RWPE1 (cell line): ENCODE measurements at regions not wholly inside any gene's neighbourhood (a gene's known extent, or its start where the extent isn't known, plus 50 kb on each side); places are given as distances from the start of the nearest gene placed in this dataset.

ENCODE experiments used
- CTCF ChIA-PET: fragments of 350-600 bp; sonication (Branson Sonifier 250); formaldehyde crosslinking; extraction: SDS; loops from one replicate; lab custom pipeline; 2021; lab: Yijun Ruan, JAX
- POLR2A ChIA-PET: fragments of 400-600 bp; formaldehyde crosslinking; extraction: SDS; loops from one replicate; lab custom pipeline; 2020; ENCODE audit warnings: antibody characterized with exemption; ENCODE audit not compliant: low non-redundant PET; lab: Yijun Ruan, JAX
- DNase-seq: peaks from one replicate; pipeline ENCODE4 v3.0.0; 2012; ENCODE audit warnings: low spot score
- H3K27ac ChIP-seq: fragments of 450-650 bp; 2 replicates; pipeline ENCODE4 v1.5.1; 2017
- TF ChIP-seq, protein P1 (sequence below): fragments of 450-650 bp; conservative IDR thresholded peaks from 2 replicates; pipeline ENCODE4 v1.5.1; 2017; ENCODE audit warnings: low read depth, mild to moderate bottlenecking

GRCh38 chr6:44005507-44005903, 121.7 kb downstream of the MRPL14 start:
- no peak overlapping the region for H3K27ac ChIP-seq
- POLR2A ChIA-PET = no interaction called here
- TF ChIP-seq, protein P1, sequence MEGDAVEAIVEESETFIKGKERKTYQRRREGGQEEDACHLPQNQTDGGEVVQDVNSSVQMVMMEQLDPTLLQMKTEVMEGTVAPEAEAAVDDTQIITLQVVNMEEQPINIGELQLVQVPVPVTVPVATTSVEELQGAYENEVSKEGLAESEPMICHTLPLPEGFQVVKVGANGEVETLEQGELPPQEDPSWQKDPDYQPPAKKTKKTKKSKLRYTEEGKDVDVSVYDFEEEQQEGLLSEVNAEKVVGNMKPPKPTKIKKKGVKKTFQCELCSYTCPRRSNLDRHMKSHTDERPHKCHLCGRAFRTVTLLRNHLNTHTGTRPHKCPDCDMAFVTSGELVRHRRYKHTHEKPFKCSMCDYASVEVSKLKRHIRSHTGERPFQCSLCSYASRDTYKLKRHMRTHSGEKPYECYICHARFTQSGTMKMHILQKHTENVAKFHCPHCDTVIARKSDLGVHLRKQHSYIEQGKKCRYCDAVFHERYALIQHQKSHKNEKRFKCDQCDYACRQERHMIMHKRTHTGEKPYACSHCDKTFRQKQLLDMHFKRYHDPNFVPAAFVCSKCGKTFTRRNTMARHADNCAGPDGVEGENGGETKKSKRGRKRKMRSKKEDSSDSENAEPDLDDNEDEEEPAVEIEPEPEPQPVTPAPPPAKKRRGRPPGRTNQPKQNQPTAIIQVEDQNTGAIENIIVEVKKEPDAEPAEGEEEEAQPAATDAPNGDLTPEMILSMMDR = no peak
- no peak for DNase-seq
- CTCF ChIA-PET = interaction anchor here (0.6 to 0.7 kb wide), 2 partner anchors 33 to 136 kb away, joined by 3 read pairs; no protein-coding TSS in a partner anchor

DNA sequence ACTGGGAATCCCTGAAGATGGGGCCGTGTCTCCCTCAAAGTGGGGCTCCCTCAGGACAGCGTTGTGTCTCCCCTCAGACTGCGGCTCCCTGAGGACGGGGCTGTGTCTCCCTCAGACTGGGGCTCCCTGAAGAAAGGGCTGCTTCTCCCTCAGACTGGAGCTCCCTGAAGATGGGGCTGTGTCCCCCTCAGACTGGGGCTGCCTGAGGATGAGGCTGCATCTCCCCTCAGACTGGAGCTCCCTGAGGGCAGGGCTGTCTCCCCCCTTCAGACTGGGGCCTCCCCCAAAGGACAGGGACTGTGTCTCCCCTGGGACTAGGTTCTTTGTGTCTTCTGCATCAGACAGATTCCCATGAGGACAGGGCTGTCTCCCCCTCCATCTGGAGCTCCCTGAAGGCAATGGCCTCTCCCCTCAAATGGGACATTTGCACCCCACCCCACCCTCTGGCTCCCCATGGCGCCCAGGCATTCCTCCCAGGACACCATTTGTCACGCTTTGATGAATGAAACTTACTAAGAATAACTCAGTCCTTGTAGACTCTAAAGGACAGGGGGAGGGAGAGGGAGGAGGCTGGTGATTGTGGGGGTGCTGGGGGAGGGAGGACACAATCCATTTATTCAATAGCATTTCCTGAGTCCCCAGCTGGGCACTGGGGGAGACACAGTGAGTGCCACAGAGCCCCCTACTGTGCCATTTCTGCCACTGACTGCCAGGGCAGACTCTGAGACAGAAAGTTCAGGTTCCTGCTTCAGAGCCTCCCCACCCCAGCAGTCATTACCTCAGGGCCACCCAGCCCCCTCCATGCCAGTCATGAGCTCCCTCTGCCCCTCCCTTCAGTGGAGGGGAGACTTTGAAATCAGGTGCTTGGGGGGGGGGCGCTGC, 122.4 kb downstream of the MRPL14 start:
- no peak overlapping the region for H3K27ac ChIP-seq
- TF ChIP-seq, protein P1 = no peak
- ChIA-PET CTCF (interaction anchor here (0.6 to 0.7 kb wide), 4 partner anchors 32 to 199 kb away, joined by 3 read pairs; no protein-coding TSS in a partner anchor), POLR2A (no interaction called here)
- no peak for DNase-seq

DNA sequence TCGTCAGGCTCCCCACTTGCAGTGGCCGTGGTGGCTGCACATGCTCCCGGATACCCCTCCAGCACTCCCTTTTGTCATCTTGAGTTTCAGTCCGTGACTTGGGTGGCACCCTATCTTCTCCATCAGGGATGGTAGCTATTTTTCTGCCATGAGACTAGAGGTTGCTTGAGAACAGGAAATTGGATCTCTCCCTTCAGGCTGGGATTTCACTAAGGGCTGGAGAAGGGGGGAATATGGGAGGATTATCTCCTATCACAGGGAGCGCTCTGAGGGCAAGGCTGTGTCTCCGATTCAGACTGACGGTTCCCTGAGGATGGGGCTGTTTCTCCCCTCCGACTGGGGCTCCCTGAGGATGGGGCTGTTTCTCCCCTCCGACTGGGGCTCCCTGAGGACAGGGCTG, 123.1 kb downstream of the MRPL14 start:
- TF ChIP-seq, protein P1 = no peak
- H3K27ac ChIP-seq = no peak overlapping the region
- POLR2A ChIA-PET = no interaction called here
- no peak for DNase-seq
- CTCF ChIA-PET = interaction anchor here (0.6 to 0.7 kb wide), 2 partner anchors 173 to 198 kb away, joined by 3 read pairs; no protein-coding TSS in a partner anchor

- no peak overlapping the region for H3K27ac ChIP-seq
- no peak for DNase-seq
- ChIA-PET CTCF (interaction anchor here (0.7 kb wide), 1 partner anchor 1956 kb away, joined by 4 read pairs; no protein-coding TSS in a partner anchor), POLR2A (interaction anchor here (0.6 kb wide), 1 partner anchor 31 kb away, joined by 3 read pairs; no protein-coding TSS in a partner anchor)
- TF ChIP-seq, protein P1 = no peak
Measured at GRCh38 chr6:44003345-44004061, 123.7 kb downstream of the MRPL14 start.

DNA sequence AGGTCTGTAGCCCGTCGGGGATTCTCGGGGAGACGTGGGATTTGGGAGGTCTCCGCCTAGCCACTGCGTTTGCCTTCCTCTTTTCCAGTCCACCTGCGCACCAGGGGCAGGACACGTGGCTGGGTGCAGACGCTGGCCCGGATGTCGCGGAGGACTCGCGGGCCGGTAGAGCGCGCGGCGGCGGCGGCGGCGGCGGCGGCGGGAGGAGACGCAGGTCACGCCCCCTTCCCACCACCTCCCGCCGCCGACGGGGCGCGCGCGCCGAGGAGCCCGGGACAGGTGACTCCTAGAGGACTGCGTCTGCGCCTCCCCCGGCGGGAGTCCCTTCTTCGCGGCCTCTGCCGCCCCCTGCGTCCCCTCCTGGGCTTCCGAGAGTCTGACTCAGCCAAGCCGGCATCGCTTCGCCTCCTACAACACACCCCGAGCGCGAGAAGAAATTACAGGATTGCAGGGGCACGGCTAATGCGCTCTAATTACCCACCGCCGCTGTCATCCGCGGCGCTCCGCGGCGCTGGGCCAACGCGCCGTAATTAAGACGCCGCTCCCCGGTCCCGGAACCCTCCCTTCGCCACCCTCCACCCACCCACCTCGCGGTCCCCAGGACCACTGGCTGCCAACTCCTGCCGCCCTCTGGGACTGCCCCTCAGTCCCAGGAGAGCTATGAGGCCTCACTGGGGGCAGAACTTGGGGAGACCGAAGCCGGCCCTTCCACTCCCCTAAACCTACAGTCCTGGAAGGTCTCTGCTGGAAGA, 124.5 kb downstream of the MRPL14 start:
- CTCF ChIA-PET = interaction anchor here (0.7 to 1.2 kb wide), 2 partner anchors 71 to 1956 kb away, joined by 4 to 7 read pairs; no protein-coding TSS in a partner anchor
- peak; percentile 27 for DNase-seq
- POLR2A ChIA-PET = interaction anchor here (0.6 kb wide), 1 partner anchor 30 kb away, joined by 3 read pairs; no protein-coding TSS in a partner anchor
- TF ChIP-seq, protein P1 = no peak
- no peak overlapping the region for H3K27ac ChIP-seq
